NCI-H1105 treated with DMSO at 0.1 percent for 48 hours (cell line): ENCODE measurements at regions not wholly inside any gene's neighbourhood (a gene's known extent, or its start where the extent isn't known, plus 50 kb on each side); places are given as distances from the start of the nearest gene placed in this dataset.

Experiments
- DNase-seq: peaks from one replicate; lab custom pipeline; 2025; lab: John Stamatoyannopoulos, UW

DNA sequence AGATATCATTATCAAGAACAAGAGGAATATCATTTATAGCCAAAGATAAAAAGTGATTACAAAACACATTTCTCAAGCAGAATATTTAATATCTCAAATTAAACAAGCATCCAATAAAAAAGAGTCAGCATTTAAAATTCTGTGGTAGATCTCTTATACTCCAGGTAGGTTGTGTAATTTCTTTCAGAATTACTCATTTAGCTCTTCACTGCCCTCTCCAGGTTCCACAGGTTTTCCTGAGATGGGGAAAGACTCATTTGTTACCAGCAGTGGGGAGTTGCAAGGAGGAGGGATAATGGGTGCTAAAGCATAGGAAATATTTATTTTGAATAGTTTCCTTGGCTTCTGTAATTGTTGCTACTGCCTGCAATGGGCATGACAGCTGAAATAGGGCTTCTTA, 83.1 kb upstream of the RASGRP1 start:
- no peak for DNase-seq

DNA sequence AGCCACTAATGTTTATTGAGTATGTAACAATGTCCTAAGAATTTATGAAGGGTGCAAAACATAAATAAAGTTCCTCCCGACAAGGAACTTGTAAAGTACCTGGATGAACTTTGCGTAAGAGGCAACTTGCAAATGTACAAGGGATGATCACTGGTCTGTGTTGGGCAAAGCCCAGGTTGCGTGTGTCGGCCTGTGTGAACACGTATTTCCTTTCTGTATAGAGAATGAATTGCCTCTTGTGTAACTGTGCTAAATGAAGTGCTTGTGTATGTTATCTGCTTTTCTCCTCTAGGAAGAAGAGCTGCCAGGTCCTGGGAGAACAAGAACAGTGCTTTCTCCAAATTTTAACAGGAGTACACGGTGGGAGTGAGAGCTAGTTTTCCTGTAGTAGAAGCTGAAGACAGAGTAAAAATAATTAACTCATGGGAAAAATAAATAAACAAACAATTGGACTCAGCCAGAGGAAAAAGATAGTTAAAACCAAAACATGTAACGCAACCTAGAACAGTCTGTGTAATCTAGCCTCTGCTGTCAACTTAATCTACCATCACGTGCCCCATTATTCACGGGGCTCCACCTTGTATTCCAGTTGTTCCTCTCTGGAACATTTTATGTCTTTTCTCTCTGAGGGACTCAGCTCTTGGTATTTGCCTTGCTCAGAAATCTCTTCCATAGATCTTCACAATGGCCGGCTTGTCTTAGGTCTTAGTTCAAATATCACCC, 83.7 kb upstream of the RASGRP1 start:
- DNase-seq, result no peak

DNA sequence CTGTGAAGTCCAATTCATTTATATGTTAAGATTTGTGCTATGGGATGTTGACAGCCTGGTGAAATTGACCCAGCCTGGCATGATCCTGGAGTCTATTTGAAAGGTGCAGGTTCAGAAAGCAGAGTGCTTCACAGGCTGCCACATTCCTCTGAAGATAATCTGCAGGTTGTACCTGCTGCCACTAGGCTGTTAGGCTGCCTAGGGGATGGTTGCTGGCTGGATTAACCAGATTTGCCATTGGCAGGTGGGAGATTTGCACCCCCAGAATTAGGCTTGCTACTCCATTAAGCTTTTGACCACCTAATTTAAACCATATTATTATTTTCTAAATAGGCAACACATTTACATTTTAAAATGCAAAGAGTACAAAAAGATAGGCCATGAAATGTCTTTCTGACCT, 85.8 kb upstream of the RASGRP1 start:
- no peak for DNase-seq

DNA sequence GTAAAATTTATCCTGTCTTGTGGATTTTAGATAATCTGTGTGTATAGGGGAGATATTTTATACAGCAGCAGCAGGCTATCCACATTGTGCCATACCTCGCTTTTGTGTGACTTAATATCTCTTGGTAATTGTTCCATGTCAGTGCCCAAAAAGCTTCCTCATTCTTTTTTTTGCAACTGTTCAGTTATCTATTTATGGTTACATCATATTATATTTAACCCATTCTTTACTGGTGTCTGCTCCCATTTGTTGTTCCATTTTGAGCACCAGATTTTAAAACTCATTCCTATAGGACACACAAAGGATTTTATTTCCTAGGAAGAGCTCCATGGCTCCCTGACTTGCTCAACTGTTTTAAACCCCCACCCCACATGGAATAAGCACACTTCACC, 86.3 kb upstream of the RASGRP1 start:
- DNase-seq, result no peak

- no peak for DNase-seq
Observed at GRCh38 chr15:38651328-38652038, 86.9 kb upstream of the RASGRP1 start.

- no peak for DNase-seq
Observed at GRCh38 chr15:38652183-38652794, 87.7 kb upstream of the RASGRP1 start.

- no peak for DNase-seq
Observed at GRCh38 chr15:38652998-38653397, 88.4 kb upstream of the RASGRP1 start.

GRCh38 chr15:38658431-38658830, 93.8 kb upstream of the RASGRP1 start:
- no peak for DNase-seq

GRCh38 chr15:38660738-38661137, 96.1 kb upstream of the RASGRP1 start:
- DNase-seq, result no peak

DNA sequence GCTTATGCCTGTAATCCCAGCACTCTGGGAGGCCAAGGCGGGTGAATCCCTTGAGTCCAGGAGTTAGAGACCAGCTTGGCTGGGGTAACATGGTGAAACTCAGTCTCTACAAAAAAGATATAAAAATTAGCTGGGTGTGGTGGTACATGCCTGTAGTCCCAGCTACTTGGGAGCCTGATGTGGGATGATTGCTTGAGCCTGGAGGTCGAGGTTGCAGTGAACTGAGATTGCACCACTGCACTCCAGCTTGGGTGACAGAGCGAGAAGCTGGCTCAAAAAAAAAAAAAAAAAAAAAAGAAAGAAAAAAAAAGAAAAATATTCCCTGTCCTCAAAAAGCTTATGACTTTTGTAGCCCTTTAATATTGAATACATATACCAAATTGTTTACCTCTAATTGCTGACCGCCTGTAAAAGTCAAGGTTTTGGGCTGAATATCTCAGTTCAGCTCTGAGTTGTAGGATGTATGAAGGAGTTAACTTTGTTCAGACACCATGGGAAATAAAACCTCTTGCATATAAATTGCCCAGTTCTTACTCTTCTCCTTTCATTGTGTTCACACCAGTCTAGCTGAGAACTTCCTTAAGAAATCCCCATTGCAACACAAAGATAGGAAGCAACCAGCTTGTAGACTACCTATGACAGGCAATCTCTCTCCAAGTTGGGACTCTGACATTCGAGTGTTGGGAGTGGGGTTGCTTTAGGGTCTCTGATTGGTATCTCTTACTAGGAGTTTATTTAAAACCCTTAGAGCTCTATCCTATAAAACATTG, 97.6 kb upstream of the RASGRP1 start:
- no peak for DNase-seq

DNA sequence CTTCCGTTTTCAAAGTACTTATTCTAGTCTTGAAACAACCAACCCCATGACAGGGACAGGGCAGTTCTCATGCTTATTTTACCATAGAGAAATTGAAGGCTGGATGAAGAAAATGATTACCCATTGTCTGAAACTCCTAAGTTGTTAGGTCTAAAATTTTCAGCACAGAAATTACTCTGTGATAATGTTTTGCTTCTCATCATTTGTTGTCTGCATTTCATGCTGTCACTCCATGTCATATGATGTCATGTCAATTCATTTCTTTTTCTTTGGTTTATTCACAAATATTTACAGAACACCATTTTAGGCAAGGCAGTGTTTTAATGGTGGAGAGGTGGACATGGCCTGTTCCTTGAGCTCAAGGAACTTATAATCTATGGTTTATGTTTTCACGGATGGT, 98.2 kb upstream of the RASGRP1 start:
- DNase-seq, result no peak

- DNase-seq, result no peak
Observed at GRCh38 chr15:38665586-38666305, 101.1 kb upstream of the RASGRP1 start.

- no peak for DNase-seq
Observed at GRCh38 chr15:38666865-38667510, 102.4 kb upstream of the RASGRP1 start.

DNA sequence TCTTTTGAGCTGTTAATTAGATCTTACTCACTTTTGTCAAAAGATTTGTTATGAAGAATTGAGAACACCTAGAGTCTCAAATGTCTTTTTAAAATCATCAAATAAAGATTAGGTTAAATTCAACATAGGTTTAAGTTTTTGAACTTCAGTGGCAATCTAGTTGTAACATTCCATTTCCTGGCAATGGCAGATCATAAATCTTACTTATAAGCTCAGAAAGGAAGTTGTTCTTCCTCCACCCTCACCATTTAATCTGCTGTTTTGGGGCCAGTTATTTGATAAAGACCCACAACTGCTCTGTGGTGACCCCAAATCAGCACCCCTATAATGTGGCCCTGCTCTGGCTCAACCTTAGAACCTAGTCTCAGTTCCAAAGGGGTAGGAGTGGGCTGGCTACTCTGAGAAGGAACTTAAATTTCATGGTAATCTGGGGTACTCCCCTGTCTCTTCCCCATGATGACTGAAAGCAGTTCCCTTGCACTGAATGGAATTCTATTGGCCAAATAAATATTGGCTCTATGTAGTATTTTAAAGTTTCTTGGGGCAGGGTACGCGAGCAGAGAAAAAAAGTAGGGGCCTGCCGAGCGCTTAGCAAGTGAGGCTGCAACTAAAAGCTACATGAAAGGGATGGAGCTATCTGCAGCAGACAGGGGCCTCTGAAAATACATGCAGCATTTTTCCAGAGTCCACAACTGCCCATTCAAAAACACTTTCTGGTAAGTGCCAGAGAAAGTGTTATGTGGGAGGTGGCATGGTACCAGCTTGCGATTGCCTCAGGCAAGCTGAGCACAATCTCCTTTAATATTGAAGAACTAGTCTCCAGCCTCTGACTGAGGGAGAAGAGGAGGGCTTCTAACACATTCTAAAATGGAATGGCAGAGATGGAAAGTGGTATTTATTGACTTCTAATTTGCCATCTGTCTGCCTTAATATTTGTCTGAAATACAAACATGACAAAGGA, 103.6 kb upstream of the RASGRP1 start:
- DNase-seq, result no peak

- DNase-seq, result no peak
Observed at GRCh38 chr15:38668898-38669391, 104.3 kb upstream of the RASGRP1 start.

DNA sequence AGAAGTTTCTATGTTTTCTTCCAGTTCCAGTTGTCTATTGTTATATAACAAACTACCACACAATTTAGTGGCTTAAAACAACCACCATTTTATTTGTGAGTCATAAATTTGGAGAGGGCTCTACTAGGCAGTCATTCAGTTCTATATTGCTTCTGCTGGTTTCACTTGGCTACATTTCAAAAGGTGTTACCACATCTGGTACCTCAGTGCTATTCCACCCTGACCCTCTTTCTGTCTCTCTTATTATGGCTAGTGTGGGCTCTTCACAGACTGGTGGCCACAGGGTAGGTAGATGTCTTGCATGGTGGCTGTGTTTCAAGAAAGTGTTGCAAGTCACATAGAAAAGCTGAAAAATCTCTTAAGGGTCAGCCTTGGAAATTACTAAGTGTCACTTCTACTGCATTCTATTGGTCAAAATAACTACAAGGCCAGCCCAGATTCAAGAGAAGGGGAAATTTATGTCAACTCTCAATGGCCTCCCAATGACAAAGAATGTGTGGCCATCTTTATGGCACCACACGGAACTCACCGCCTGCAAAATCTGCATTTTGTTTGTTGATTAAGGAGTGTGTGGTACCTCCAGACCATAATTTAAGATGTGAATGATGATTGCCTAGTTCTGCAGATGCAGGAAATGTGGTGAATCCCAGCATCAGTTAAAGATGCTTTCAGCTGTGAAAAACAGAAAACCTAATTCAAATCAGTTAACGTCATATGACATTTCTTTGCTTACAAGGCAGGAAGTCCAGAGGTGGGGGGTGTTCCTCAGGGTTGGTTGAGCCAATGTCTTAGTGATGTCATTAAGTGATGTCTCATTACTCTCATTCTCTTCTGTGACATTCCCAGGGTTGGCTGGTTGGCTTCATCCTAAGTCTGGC, 105.8 kb upstream of the RASGRP1 start:
- no peak for DNase-seq

DNA sequence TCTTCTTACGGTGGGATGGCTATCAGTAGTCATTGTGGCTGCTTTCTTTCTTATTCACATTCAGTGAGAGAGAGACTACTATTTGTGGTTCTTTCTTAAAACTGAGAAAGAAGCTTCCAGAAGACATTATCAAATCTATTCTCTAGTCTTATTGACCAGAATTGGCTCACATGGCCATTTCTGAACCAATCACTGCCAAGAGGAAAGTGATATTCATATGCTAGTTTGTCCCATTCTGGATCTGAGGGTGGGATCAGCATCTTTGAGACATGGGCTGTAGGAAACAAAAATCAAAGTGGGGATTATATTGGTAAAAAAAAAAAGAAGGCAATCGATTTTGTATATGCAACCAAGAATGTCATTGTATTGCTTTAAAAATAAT, 106.4 kb upstream of the RASGRP1 start:
- DNase-seq, result no peak

- DNase-seq, result no peak
Observed at GRCh38 chr15:38671675-38672254, 107.2 kb upstream of the RASGRP1 start.

DNA sequence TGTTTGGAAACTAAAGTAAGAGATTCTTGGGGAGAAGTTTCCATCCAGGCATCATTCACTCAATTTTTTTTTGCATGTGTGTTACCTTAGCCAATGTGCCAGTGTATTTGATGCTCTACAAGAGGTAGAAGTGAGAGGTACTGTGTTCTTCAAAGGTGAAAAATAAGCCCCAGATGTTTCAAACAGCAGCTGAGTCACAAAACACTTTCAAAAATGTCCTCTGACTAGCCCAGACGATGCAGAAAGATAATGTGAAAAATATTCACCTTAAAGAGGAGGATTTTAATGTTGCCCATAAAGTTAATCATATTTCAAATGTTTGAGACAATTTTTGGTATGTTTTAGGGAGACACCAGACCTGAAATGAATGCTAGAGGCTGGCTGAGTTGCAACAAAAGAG, 107.7 kb upstream of the RASGRP1 start:
- no peak for DNase-seq
